ENCODE measurements at regions not wholly inside any gene's neighbourhood (a gene's known extent, or its start where the extent isn't known, plus 50 kb on each side); places are given as distances from the start of the nearest gene placed in this dataset.

GRCh38 chr10:5310914-5311313 is 53.9 kb upstream of the UCN3 start:
- DNase-seq (ENCODE audit: low read depth, low spot score): no peak

DNA sequence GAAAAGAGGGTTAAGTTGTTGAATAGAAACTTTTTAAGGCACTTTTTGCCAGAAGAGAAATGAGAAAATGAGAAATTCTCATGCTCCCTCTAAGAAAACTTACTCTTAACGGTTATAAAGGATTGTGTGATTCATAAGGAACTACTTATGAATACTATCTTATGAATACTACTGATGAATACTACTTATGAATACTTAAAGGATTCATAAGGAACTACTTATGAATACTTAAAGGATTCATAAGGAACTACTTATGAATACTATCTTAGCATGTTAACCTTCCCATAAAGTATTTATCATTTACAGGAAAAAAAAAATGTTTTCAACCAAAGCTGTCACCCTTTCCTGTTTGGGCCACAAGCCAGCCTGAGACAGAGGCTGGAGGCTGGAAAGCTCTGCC is 53.1 kb upstream of the UCN3 start:
- no peak for DNase-seq (ENCODE audit: low read depth, low spot score)

DNA sequence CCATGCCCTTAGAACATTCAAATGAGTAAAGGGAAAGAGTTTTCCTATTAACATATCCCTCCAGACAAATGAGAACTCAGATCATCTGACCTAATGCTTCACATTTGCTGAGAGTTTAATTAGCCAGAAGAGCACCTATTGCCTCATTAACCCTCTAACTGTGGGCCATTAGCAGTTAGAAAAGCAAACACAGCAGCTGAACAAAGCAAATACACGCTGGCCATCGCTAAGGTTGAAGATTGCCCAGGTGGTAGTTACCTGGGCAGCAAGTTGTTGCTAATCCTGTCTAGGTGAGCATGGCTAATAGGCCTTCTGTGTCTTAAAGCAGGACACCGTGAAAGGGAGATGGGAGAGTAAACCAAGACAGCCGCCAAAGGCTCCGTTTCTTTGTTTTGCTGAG is 49.9 kb upstream of the UCN3 start:
- DNase-seq (ENCODE audit: low read depth, low spot score): no peak
